ENCODE measurements at regions not wholly inside any gene's neighbourhood (a gene's known extent, or its start where the extent isn't known, plus 50 kb on each side); places are given as distances from the start of the nearest gene placed in this dataset.

DNA sequence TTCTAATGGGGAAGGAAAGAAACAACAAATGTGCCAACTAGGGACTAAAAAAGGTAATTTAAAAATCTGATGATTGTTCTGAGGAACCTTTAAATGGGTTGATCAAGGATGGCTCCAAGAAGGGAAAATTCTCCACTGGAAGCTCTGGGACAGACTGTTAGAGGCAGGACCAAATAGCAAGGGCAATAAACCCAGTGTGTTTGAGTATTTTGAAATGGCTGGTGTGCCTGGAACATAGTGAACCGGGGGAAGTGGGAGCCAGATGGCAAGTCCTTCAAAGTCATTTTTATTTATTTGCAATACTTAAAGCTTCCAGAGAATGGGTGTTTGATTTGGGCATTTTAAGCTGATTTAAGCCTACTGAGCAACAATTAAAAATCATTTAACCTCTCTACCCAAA, 587.7 kb upstream of the MEF2C start:
- Mint-ChIP-seq H3K4me1 (no peaks in the 10 kb centered on the region), H3K27ac (no peak overlapping the region), H3K27me3 (no peaks in the 10 kb centered on the region), H3K4me3 (no peak overlapping the region), H3K36me3 (ENCODE audit: low read depth) (no peaks in the 10 kb centered on the region), H3K9me3 (no peaks in the 10 kb centered on the region)
- CTCF ChIA-PET, result no interaction called here
- POLR2A ChIA-PET, result no interaction called here
- DNase-seq, result no peak

DNA sequence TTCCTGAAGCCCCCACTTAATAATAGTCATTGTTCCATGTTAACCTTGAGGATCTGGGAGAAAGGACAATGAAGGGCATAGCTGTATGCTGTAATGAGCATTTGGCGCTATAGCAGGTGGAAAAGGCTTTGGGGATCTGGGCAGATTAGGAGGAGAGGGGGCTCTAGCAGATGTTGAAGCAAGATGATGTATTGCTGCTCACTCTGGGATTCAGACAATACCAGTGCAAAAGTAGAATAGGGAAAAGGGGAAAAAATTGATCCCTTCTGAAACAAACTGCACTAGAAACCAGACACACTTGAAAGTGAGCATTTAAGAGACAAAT, 575.3 kb upstream of the MEF2C start:
- ChIA-PET POLR2A (no interaction called here), CTCF (no interaction called here)
- Mint-ChIP-seq H3K36me3 (ENCODE audit: low read depth) (no peaks in the 10 kb centered on the region), H3K27ac (no peak overlapping the region), H3K4me1 (no peaks in the 10 kb centered on the region), H3K9me3 (no peaks in the 10 kb centered on the region), H3K4me3 (no peak overlapping the region), H3K27me3 (no peaks in the 10 kb centered on the region)
- DNase-seq, result no peak

DNA sequence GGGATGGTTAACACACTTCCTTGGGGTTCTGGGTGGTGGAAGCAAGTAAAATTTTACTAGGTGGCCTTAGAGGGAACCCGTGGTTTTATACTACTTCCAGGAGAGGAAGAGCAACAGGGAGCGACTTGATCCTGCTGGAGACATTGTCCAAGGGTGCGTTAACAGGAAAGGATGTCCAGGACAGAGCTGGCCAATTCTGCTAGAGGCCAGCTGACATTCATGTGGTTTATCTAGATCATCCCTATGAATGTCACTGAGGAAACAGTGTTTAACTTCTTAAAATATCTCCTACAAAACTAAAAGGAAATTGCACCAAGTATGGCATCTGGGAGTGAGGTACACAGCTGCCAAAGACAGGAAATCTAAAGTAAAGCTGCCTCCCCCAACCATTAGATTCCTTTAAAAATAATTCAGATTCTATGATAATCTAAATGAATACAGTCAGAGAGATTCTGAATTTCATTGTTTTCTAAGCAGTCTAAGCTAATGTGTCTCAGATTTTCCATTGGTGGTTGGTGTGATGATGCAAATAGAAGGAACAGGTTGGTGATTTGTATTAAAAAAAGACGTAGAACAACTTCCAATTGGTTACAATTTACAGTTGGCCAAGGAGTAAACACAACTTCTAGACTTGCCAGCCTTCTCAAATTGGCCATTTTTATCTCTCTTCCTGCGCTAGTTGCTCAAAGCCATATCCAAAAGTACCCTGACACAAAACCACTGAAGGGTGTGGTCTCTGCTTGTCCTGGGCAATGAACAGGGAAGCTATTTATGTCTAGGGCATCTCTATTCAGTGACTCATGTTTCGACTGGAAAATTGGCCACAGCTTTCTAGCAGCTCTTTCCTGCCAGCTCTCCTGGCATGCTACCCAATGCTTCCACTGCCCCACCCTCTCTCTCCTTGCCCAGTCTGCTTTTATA, 574.7 kb upstream of the MEF2C start:
- Mint-ChIP-seq H3K4me3 (no peak overlapping the region), H3K4me1 (no peaks in the 10 kb centered on the region), H3K36me3 (ENCODE audit: low read depth) (no peaks in the 10 kb centered on the region), H3K27me3 (no peaks in the 10 kb centered on the region), H3K27ac (no peak overlapping the region), H3K9me3 (no peaks in the 10 kb centered on the region)
- CTCF ChIA-PET, result no interaction called here
- DNase-seq, result no peak
- POLR2A ChIA-PET, result no interaction called here

- no peak for DNase-seq
- no peak overlapping the region for H3K27ac Mint-ChIP-seq
- H3K36me3 Mint-ChIP-seq (ENCODE audit: low read depth), result no peaks in the 10 kb centered on the region
- no peak overlapping the region for H3K4me3 Mint-ChIP-seq
- CTCF ChIA-PET, result no interaction called here
- POLR2A ChIA-PET, result no interaction called here
- H3K9me3 Mint-ChIP-seq, result no peaks in the 10 kb centered on the region
- H3K4me1 Mint-ChIP-seq, result no peaks in the 10 kb centered on the region
- H3K27me3 Mint-ChIP-seq, result no peaks in the 10 kb centered on the region
These were observed 569.1 kb upstream of the MEF2C start for GRCh38 chr5:89452081-89452480.

GRCh38 chr5:89451263-89451662, 568.3 kb upstream of the MEF2C start:
- Mint-ChIP-seq H3K36me3 (ENCODE audit: low read depth) (no peaks in the 10 kb centered on the region), H3K4me1 (no peaks in the 10 kb centered on the region), H3K27ac (no peak overlapping the region), H3K4me3 (no peak overlapping the region), H3K27me3 (no peaks in the 10 kb centered on the region), H3K9me3 (no peaks in the 10 kb centered on the region)
- no peak for DNase-seq
- ChIA-PET CTCF (no interaction called here), POLR2A (no interaction called here)

GRCh38 chr5:89450149-89450538, 567.2 kb upstream of the MEF2C start:
- Mint-ChIP-seq H3K36me3 (ENCODE audit: low read depth) (no peaks in the 10 kb centered on the region), H3K4me3 (no peak overlapping the region), H3K27me3 (no peaks in the 10 kb centered on the region), H3K27ac (no peak overlapping the region), H3K4me1 (no peaks in the 10 kb centered on the region), H3K9me3 (no peaks in the 10 kb centered on the region)
- POLR2A ChIA-PET, result no interaction called here
- CTCF ChIA-PET, result no interaction called here
- DNase-seq, result no peak

- Mint-ChIP-seq H3K36me3 (ENCODE audit: low read depth) (no peaks in the 10 kb centered on the region), H3K27ac (no peak overlapping the region), H3K9me3 (no peaks in the 10 kb centered on the region), H3K4me1 (no peaks in the 10 kb centered on the region), H3K27me3 (no peaks in the 10 kb centered on the region), H3K4me3 (no peak overlapping the region)
- CTCF ChIA-PET, result no interaction called here
- POLR2A ChIA-PET, result no interaction called here
- no peak for DNase-seq
These were observed 566.6 kb upstream of the MEF2C start for GRCh38 chr5:89449392-89450148.

DNA sequence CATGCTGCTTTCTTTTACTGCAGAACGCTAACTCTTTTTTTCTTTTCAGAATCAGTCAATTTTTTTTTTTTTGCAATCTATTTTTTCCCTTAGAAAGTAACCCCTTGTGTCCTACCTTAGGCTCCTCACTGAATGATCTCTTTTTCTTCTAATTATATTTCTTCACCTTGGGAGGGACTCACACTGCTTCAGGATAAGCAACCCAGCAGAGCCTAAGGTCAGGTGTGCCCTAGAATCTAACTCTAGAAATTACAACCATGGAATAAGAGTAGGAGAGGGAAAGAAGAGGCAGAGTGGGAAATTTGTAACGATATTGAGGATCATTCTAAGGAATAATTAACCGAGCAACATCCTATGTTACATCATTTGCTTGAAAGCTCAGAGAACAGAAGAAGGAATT, 564.0 kb upstream of the MEF2C start:
- POLR2A ChIA-PET, result no interaction called here
- CTCF ChIA-PET, result no interaction called here
- no peaks in the 10 kb centered on the region for H3K36me3 Mint-ChIP-seq (ENCODE audit: low read depth)
- no peaks in the 10 kb centered on the region for H3K27me3 Mint-ChIP-seq
- no peak for DNase-seq
- H3K9me3 Mint-ChIP-seq, result no peaks in the 10 kb centered on the region
- no peak overlapping the region for H3K4me3 Mint-ChIP-seq
- H3K27ac Mint-ChIP-seq, result no peak overlapping the region
- no peaks in the 10 kb centered on the region for H3K4me1 Mint-ChIP-seq

- ChIA-PET CTCF (no interaction called here), POLR2A (no interaction called here)
- Mint-ChIP-seq H3K27ac (no peak overlapping the region), H3K9me3 (no peaks in the 10 kb centered on the region), H3K27me3 (no peaks in the 10 kb centered on the region), H3K4me1 (no peaks in the 10 kb centered on the region), H3K36me3 (ENCODE audit: low read depth) (no peaks in the 10 kb centered on the region), H3K4me3 (no peak overlapping the region)
- DNase-seq, result no peak
These were observed 562.2 kb upstream of the MEF2C start for GRCh38 chr5:89445106-89445745.

- DNase-seq, result no peak
- Mint-ChIP-seq H3K27ac (no peak overlapping the region), H3K4me1 (no peaks in the 10 kb centered on the region), H3K4me3 (no peak overlapping the region), H3K27me3 (no peaks in the 10 kb centered on the region), H3K36me3 (ENCODE audit: low read depth) (no peaks in the 10 kb centered on the region), H3K9me3 (no peaks in the 10 kb centered on the region)
- ChIA-PET POLR2A (no interaction called here), CTCF (no interaction called here)
These were observed 561.1 kb upstream of the MEF2C start for GRCh38 chr5:89444088-89444487.

- no peaks in the 10 kb centered on the region for H3K4me1 Mint-ChIP-seq
- CTCF ChIA-PET, result no interaction called here
These were observed 560.5 kb upstream of the MEF2C start for GRCh38 chr5:89443508-89443907.

GRCh38 chr5:89441965-89442364, 559.0 kb upstream of the MEF2C start:
- no peak for DNase-seq
- no peak overlapping the region for H3K4me3 Mint-ChIP-seq
- no peaks in the 10 kb centered on the region for H3K9me3 Mint-ChIP-seq
- POLR2A ChIA-PET, result no interaction called here
- no peaks in the 10 kb centered on the region for H3K4me1 Mint-ChIP-seq
- H3K36me3 Mint-ChIP-seq (ENCODE audit: low read depth), result no peaks in the 10 kb centered on the region
- no peak overlapping the region for H3K27ac Mint-ChIP-seq
- CTCF ChIA-PET, result no interaction called here
- H3K27me3 Mint-ChIP-seq, result no peaks in the 10 kb centered on the region

More at GRCh38 chr5:89443508-89443907, 560.5 kb upstream of the MEF2C start:
- Mint-ChIP-seq H3K27ac (no peak overlapping the region), H3K9me3 (no peaks in the 10 kb centered on the region), H3K4me3 (no peak overlapping the region), H3K27me3 (no peaks in the 10 kb centered on the region), H3K36me3 (ENCODE audit: low read depth) (no peaks in the 10 kb centered on the region)
- POLR2A ChIA-PET, result interaction anchor here (0.6 kb wide), 1 partner anchor 1141 kb away, joined by 3 read pairs; no protein-coding TSS in a partner anchor
- no peak for DNase-seq

DNA sequence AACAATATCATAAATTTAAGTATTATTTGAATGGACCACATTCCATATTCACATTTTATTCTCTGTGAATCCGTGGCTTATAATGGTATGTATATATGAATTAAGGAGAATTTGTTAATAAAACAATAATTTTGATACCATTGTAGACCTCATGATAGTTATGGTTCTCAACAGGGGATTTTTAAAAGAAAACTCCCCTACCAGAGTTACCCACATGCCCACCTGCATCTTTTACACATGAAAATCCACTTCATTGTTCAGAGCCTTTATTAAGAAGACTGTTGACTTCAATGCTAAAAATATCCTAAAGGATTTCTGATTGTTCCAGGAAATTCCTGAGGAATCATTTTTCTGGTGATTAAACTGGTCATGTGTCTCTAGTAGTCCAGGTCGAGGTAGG, 557.7 kb upstream of the MEF2C start:
- ChIA-PET POLR2A (no interaction called here), CTCF (no interaction called here)
- Mint-ChIP-seq H3K36me3 (ENCODE audit: low read depth) (no peaks in the 10 kb centered on the region), H3K27ac (no peak overlapping the region), H3K27me3 (no peaks in the 10 kb centered on the region), H3K4me1 (no peaks in the 10 kb centered on the region), H3K4me3 (no peak overlapping the region), H3K9me3 (no peaks in the 10 kb centered on the region)
- DNase-seq, result no peak
